HepG2 (cell line): ENCODE measurements at regions not wholly inside any gene's neighbourhood (a gene's known extent, or its start where the extent isn't known, plus 50 kb on each side); places are given as distances from the start of the nearest gene placed in this dataset.
A peak's percentile ranks its signal among the peaks of the same experiment; 100 is the strongest.

Source experiments
- ATAC-seq: fragments of 200-7000 bp; cut with Tn5 transposase; 3 replicates; pipeline ENCODE4 v1.9.1; 2020; ENCODE audit warnings: mild to moderate bottlenecking, moderate library complexity
- BruUV-seq: library from RNA; stranded (reverse); fragments of 400-500 nt; replicated peaks from 2 replicates; lab custom pipeline; 2021; lab: Mats Ljungman, UMichigan
- CTCF ChIA-PET: fragments of 300-600 bp; formaldehyde crosslinking; extraction: SDS; loops from one replicate; lab custom pipeline; 2021; ENCODE audit warnings: low total read pairs, inconsistent platforms, low intra/inter-chr PET ratio; lab: Yijun Ruan, JAX
- POLR2A ChIA-PET: fragments of 350-600 bp; sonication (Branson Sonifier 250); formaldehyde crosslinking; loops from one replicate; lab custom pipeline; 2020; ENCODE audit warnings: antibody characterized with exemption, inconsistent platforms; lab: Yijun Ruan, JAX
- DNase-seq: peaks from one replicate; pipeline ENCODE4 v3.0.0-alpha.2; 2015; ENCODE audit warnings: low spot score
- FAIRE-seq: peaks from 3 replicates; lab custom pipeline; 2011; peaks lifted over from hg19 to GRCh38; lab: Jason Lieb, UNC
- H2AFZ ChIP-seq: one replicate; pipeline ENCODE4 v1.6.1; 2011; ENCODE audit warnings: low read length, inconsistent platforms
- H3K27ac ChIP-seq: fragments of 300-600 bp; 3 replicates; pipeline ENCODE4 v1.8.0; 2011; ENCODE audit warnings: mixed run types, mild to moderate bottlenecking, mixed read lengths, low read length, inconsistent platforms; ENCODE audit not compliant: insufficient read depth; ENCODE audit errors: extremely low read length
- H3K27me3 ChIP-seq, 2 experiments: fragments of 200-600 bp in 1 of 2; 2 replicates in 1 of 2; 3 replicates in 1 of 2; pipeline versions ENCODE4 v1.6.0 to v1.8.0; 2011; ENCODE audit warnings: low read length in 2 of 2, mild to moderate bottlenecking in 2 of 2, moderate library complexity in 2 of 2, inconsistent platforms in 1 of 2; ENCODE audit not compliant: insufficient read depth in 2 of 2, control insufficient read depth in 1 of 2
- H3K36me3 ChIP-seq, 2 experiments: fragments of 200-600 bp in 1 of 2; replicated peaks in 1 of 2; 2 replicates in 1 of 2; 3 replicates in 1 of 2; pipeline versions ENCODE4 v1.5.1 to v1.8.0; 2011; ENCODE audit warnings: low read length in 2 of 2, inconsistent platforms in 1 of 2; ENCODE audit not compliant: insufficient read depth in 2 of 2, control insufficient read depth in 1 of 2
- H3K4me1 ChIP-seq: 2 replicates; pipeline ENCODE4 v1.5.1; 2012; ENCODE audit warnings: low read length, inconsistent platforms; ENCODE audit not compliant: insufficient read depth
- H3K4me2 ChIP-seq: 2 replicates; pipeline ENCODE4 v1.6.0; 2011; ENCODE audit warnings: low read depth, low read length, inconsistent platforms
- H3K4me3 ChIP-seq, 3 experiments: fragments of 200-600 bp in 1 of 3; sonication (generic), shearing (Covaris generic) in 1 of 3; replicated peaks in 1 of 3; 2 replicates each; pipeline ENCODE4 v1.5.1; 2011 to 2016; ENCODE audit warnings: low read length in 3 of 3, inconsistent platforms in 2 of 3, low read depth in 2 of 3, mild to moderate bottlenecking in 2 of 3, control low read depth in 1 of 3, mixed read lengths in 1 of 3; ENCODE audit not compliant: insufficient read depth in 1 of 3
- H3K79me2 ChIP-seq: one replicate; pipeline ENCODE4 v1.6.1; 2011; ENCODE audit warnings: low read length, inconsistent platforms; ENCODE audit not compliant: insufficient read depth
- H3K9ac ChIP-seq: 2 replicates; pipeline ENCODE4 v1.6.0; 2011; ENCODE audit warnings: mild to moderate bottlenecking, low read depth, low read length, inconsistent platforms; ENCODE audit not compliant: insufficient read depth
- H3K9me3 ChIP-seq: 2 replicates; pipeline ENCODE4 v1.5.1; 2012; ENCODE audit warnings: mild to moderate bottlenecking, low read length
- H4K20me1 ChIP-seq: 2 replicates; pipeline ENCODE4 v1.6.0; 2011; ENCODE audit warnings: inconsistent platforms, mild to moderate bottlenecking, low read length, moderate library complexity; ENCODE audit not compliant: insufficient read depth
- CENPT ChIP-seq: sonication (generic); formaldehyde crosslinking; IDR thresholded peaks from 2 replicates; pipeline ENCODE4 v1.8.0; 2022; ENCODE audit warnings: low read depth, mild to moderate bottlenecking, moderate library complexity, missing genetic modification reagents
- ZC3H13 ChIP-seq: sonication (generic); formaldehyde crosslinking; IDR thresholded peaks from 2 replicates; pipeline ENCODE4 v1.8.1; 2023; ENCODE audit warnings: mild to moderate bottlenecking, missing genetic modification reagents, moderate library complexity
- ZNF557 ChIP-seq: sonication (generic); formaldehyde crosslinking; IDR thresholded peaks from 2 replicates; pipeline ENCODE4 v1.4.0; 2020; ENCODE audit warnings: missing genetic modification reagents
- ZNF720 ChIP-seq: sonication (generic); formaldehyde crosslinking; IDR thresholded peaks from 2 replicates; pipeline ENCODE4 v1.4.0; 2020; ENCODE audit warnings: missing genetic modification reagents
- WGBS: methylation state at CpG from one replicate; pipeline ENCODE4 v1.1.6; 2017; ENCODE audit warnings: low lambda C conversion rate; 5-methylcytosine and 5-hydroxymethylcytosine counted together
- in situ Hi-C: cut with HindIII; loops from 2 replicates; pipeline ENCODE4 v1.10.0; 2017; ENCODE audit warnings: low pct_unique_long_range_greater_than_20kb; ENCODE audit not compliant: extremely low pct_ligation_motif_present
- intact Hi-C: fragments of 100-400 bp; cut with micrococcal nuclease; formaldehyde crosslinking; loops from one replicate; pipeline ENCODE4 v1.10.0; 2022; ENCODE audit not compliant: unreplicated experiment
- TF ChIP-seq, protein P1 (sequence below): sonication (generic); formaldehyde crosslinking; IDR thresholded peaks from 2 replicates; pipeline ENCODE4 v1.5.1; 2020; ENCODE audit warnings: missing genetic modification reagents, mild to moderate bottlenecking, borderline replicate concordance
- TF ChIP-seq, protein P2 (sequence below): sonication (generic); formaldehyde crosslinking; IDR thresholded peaks from 2 replicates; pipeline ENCODE4 v1.5.0; 2020; ENCODE audit warnings: missing genetic modification reagents
- TF ChIP-seq, protein P3 (sequence below): sonication (generic); formaldehyde crosslinking; IDR thresholded peaks from 2 replicates; pipeline ENCODE4 v1.5.0; 2020; ENCODE audit warnings: mild to moderate bottlenecking, missing genetic modification reagents

DNA sequence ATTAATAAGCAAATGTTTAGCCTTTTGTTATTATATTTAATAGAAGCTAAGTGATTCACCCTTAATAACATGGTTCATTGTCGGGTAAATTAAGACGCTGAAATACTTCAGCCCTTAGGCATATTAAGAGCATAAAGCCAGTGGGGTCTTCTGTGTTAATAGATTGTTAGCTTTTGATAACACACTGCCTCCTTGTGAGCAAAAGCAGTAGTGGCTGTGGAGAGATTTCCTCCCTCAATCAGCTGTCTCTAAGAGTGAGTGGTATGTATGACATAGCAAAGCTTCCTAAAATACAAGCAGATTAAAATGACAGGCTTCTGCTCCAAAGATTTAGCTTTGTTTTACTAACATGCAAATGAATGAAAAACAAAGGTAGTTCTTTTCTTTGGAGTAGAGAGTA lies 143.7 kb upstream of the SYT4 start (continued):
- TF ChIP-seq, protein P1, sequence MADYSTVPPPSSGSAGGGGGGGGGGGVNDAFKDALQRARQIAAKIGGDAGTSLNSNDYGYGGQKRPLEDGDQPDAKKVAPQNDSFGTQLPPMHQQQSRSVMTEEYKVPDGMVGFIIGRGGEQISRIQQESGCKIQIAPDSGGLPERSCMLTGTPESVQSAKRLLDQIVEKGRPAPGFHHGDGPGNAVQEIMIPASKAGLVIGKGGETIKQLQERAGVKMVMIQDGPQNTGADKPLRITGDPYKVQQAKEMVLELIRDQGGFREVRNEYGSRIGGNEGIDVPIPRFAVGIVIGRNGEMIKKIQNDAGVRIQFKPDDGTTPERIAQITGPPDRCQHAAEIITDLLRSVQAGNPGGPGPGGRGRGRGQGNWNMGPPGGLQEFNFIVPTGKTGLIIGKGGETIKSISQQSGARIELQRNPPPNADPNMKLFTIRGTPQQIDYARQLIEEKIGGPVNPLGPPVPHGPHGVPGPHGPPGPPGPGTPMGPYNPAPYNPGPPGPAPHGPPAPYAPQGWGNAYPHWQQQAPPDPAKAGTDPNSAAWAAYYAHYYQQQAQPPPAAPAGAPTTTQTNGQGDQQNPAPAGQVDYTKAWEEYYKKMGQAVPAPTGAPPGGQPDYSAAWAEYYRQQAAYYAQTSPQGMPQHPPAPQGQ = no peak
- no peak for TF ChIP-seq ZC3H13 (CRISPR knock-in tag)
- no peak for TF ChIP-seq ZNF720 (CRISPR knock-in tag)
- no peak for TF ChIP-seq CENPT (CRISPR knock-in tag)
- TF ChIP-seq, all 625 proteins: peak for 0

DNA sequence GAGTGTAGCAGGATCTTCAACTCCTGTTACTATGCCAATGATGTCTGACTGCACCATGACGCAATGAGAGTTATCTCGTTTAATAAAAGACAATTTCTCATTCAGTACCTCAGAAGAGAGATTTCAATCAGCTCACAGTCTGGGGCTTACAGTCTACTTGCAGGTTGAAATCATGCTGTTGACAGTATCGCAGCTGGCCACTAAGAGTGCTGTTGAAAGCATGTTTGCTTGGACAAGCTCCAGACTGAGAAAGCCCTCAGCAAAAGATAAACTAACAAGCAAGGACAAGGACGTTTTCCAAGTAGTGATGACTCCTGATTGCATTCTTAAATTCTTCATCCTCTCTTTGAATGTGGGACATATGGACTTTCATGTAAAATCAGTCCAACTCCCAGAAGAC lies 145.2 kb upstream of the SYT4 start:
- CTCF ChIA-PET = no interaction called here
- Histone ChIP-seq H3K4me2 (no peak overlapping the region), H3K27ac (no peak overlapping the region), H3K4me3 (no peak overlapping the region), H2AFZ (no peak overlapping the region), H3K4me1 (no peaks in the 10 kb centered on the region), H3K9ac (no peak overlapping the region), H3K36me3 (no peaks in the 10 kb centered on the region), H3K79me2 (no peaks in the 10 kb centered on the region), H3K9me3 (no peaks in the 10 kb centered on the region), H4K20me1 (no peaks in the 10 kb centered on the region), H3K27me3 (no peaks in the 10 kb centered on the region)
- intact Hi-C loops (no loop called here), in situ Hi-C loops (no loop called here)
- BruUV-seq = no TSS peak
- POLR2A ChIA-PET = interaction anchor here (0.6 kb wide), 1 partner anchor 373 kb away, joined by 3 read pairs; no protein-coding TSS in a partner anchor
- WGBS = 0% methylated on average over 4 of the region's 4 CpGs
- peak; percentile 70; the same call in 2 of the 3 replicates for ATAC-seq
- FAIRE-seq = no peak
- DNase-seq = no peak
- TF ChIP-seq, protein P2, sequence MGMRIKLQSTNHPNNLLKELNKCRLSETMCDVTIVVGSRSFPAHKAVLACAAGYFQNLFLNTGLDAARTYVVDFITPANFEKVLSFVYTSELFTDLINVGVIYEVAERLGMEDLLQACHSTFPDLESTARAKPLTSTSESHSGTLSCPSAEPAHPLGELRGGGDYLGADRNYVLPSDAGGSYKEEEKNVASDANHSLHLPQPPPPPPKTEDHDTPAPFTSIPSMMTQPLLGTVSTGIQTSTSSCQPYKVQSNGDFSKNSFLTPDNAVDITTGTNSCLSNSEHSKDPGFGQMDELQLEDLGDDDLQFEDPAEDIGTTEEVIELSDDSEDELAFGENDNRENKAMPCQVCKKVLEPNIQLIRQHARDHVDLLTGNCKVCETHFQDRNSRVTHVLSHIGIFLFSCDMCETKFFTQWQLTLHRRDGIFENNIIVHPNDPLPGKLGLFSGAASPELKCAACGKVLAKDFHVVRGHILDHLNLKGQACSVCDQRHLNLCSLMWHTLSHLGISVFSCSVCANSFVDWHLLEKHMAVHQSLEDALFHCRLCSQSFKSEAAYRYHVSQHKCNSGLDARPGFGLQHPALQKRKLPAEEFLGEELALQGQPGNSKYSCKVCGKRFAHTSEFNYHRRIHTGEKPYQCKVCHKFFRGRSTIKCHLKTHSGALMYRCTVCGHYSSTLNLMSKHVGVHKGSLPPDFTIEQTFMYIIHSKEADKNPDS (CRISPR knock-in tag) = no peak
- no peak for TF ChIP-seq ZNF557
- TF ChIP-seq, protein P3, sequence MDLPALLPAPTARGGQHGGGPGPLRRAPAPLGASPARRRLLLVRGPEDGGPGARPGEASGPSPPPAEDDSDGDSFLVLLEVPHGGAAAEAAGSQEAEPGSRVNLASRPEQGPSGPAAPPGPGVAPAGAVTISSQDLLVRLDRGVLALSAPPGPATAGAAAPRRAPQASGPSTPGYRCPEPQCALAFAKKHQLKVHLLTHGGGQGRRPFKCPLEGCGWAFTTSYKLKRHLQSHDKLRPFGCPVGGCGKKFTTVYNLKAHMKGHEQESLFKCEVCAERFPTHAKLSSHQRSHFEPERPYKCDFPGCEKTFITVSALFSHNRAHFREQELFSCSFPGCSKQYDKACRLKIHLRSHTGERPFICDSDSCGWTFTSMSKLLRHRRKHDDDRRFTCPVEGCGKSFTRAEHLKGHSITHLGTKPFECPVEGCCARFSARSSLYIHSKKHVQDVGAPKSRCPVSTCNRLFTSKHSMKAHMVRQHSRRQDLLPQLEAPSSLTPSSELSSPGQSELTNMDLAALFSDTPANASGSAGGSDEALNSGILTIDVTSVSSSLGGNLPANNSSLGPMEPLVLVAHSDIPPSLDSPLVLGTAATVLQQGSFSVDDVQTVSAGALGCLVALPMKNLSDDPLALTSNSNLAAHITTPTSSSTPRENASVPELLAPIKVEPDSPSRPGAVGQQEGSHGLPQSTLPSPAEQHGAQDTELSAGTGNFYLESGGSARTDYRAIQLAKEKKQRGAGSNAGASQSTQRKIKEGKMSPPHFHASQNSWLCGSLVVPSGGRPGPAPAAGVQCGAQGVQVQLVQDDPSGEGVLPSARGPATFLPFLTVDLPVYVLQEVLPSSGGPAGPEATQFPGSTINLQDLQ (CRISPR knock-in tag) = no peak
